NT2/D1 (cell line): ENCODE measurements at regions not wholly inside any gene's neighbourhood (a gene's known extent, or its start where the extent isn't known, plus 50 kb on each side); places are given as distances from the start of the nearest gene placed in this dataset.

ENCODE experiments used
- DNase-seq: peaks from one replicate; pipeline ENCODE4 v3.0.0-alpha.2; 2011; ENCODE audit warnings: low read depth, low spot score
- H3K27me3 ChIP-seq: 2 replicates; pipeline ENCODE4 v1.6.0; 2011; ENCODE audit warnings: mild to moderate bottlenecking; ENCODE audit not compliant: insufficient read length, insufficient read depth
- H3K36me3 ChIP-seq: 2 replicates; pipeline ENCODE4 v1.6.1; 2011; ENCODE audit warnings: mild to moderate bottlenecking, low read length, mixed read lengths; ENCODE audit not compliant: insufficient read depth, insufficient read length
- H3K4me1 ChIP-seq: 2 replicates; pipeline ENCODE4 v1.5.1; 2011; ENCODE audit not compliant: insufficient read depth, insufficient read length
- H3K4me3 ChIP-seq: 2 replicates; pipeline ENCODE4 v1.5.1; 2011; ENCODE audit warnings: low read depth; ENCODE audit not compliant: insufficient read length
- H3K9ac ChIP-seq: 2 replicates; pipeline ENCODE4 v1.6.0; 2011; ENCODE audit warnings: low read depth; ENCODE audit not compliant: insufficient read length
- H3K9me3 ChIP-seq: 2 replicates; pipeline ENCODE4 v1.5.1; 2011; ENCODE audit warnings: mild to moderate bottlenecking, low read length; ENCODE audit not compliant: insufficient read depth
- SUZ12 ChIP-seq: IDR thresholded peaks from 2 replicates; pipeline ENCODE4 v1.6.1; 2011; ENCODE audit not compliant: insufficient read length, insufficient read depth; ENCODE audit errors: extremely low read depth
- YY1 ChIP-seq: IDR thresholded peaks from 2 replicates; pipeline ENCODE4 v1.6.1; 2011; ENCODE audit not compliant: insufficient read length, insufficient read depth
- ZNF274 ChIP-seq: IDR thresholded peaks from 2 replicates; pipeline ENCODE4 v1.6.1; 2011; ENCODE audit warnings: mild to moderate bottlenecking, low read depth, low read length

DNA sequence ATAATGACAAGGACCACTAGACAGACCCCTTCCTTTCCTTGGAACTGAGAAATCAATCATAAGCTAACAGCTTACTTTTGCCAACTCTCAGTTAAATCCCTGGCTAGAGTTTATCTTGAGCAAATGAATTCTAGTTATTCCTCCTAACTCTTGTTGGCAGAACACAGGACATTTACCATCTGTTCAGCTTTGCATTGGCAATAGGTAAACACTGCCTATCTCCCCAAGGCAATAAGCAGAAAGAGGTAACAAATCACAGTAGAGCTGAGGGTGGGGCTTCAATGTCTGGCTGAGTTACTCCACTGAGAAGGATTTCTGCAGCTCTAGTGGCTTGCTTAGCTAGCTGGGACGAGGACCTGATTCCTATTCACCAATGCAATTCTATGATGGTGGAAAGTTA lies 503.3 kb upstream of the GRIA1 start:
- Histone ChIP-seq H3K4me1 (no peaks in the 10 kb centered on the region), H3K27me3 (no peaks in the 10 kb centered on the region), H3K9ac (no peak overlapping the region), H3K9me3 (no peaks in the 10 kb centered on the region), H3K4me3 (no peak overlapping the region), H3K36me3 (no peaks in the 10 kb centered on the region)
- no peak for DNase-seq
- TF ChIP-seq ZNF274 (no peak), SUZ12 (no peak), YY1 (no peak)

DNA sequence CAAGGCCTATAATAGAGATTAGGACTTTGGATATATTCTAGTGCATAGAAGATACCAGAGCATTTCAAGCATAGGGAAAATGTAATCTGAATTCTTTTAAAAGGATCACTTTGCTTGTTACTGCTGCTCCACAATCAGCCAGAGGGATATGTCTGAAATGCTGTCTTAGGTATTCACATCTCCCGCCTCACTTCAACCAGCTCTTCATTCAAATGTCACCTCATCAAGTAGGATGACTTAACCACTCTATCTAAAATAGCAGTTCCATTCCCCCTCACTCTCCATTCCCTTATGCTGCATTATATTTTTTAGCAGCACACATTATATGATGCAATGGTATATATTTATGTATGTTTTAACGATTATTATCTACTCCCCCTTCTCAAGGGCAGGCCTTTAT lies 500.3 kb upstream of the GRIA1 start:
- Histone ChIP-seq H3K36me3 (no peaks in the 10 kb centered on the region), H3K27me3 (no peaks in the 10 kb centered on the region), H3K4me1 (no peaks in the 10 kb centered on the region), H3K9me3 (no peaks in the 10 kb centered on the region), H3K4me3 (no peak overlapping the region), H3K9ac (no peak overlapping the region)
- no peak for DNase-seq
- TF ChIP-seq SUZ12 (no peak), YY1 (no peak), ZNF274 (no peak)

DNA sequence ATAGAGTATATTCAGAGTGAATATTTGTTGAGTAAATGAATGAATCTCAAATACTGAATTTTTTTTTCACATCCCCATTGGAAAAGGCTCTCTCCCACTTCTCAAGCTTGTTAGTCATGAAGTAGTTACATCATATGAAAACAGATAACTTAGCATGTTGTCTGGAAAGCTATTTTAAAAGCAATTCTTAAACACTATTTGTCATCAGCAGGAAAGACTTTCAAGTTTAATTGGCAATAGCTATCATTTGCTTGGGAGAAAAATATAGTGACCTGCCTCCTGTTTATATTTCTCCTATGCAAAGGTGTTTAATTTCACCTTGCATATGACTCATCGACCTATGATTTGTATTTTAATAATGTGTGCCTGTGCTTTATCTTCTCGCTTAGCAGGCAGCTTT lies 499.8 kb upstream of the GRIA1 start:
- Histone ChIP-seq H3K9me3 (no peaks in the 10 kb centered on the region), H3K27me3 (no peaks in the 10 kb centered on the region)
- TF ChIP-seq YY1 (no peak), ZNF274 (no peak), SUZ12 (no peak)

DNA sequence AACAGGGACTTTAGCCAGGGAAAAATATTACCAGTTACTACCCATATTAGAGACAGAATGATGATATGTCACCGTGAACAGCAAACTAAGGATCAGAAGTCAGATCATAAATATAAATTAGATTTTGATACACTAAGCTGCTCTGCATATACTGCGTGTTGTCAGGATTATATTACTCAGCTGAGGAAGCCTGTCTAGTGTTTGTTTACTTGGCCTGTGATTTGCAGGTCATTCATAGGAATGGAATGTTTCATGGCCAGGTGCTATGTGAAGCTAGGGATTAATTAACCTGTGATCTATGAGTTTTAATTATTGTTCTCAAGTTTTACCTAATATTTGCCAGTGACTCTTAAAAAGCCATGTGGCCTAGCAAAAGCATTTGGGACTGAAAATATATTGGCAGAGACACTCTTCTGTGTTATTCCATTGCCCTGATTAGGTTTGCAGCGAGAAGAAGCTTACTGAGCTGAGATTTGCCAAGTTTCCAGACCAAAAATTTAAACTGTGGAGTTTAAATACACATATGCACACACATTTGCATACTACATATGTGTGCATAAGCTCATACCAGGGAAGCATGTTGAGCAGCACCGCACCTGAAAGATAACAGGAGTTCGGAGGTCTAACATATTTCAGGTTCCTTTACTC lies 496.3 kb upstream of the GRIA1 start:
- DNase-seq = no peak
- no peaks in the 10 kb centered on the region for H3K27me3 ChIP-seq
- H3K9ac ChIP-seq = no peak overlapping the region
- no peak for TF ChIP-seq SUZ12
- TF ChIP-seq ZNF274 = no peak
- TF ChIP-seq YY1 = no peak
- no peak overlapping the region for H3K4me3 ChIP-seq
- H3K36me3 ChIP-seq = no peaks in the 10 kb centered on the region
- no peaks in the 10 kb centered on the region for H3K4me1 ChIP-seq
- H3K9me3 ChIP-seq = no peaks in the 10 kb centered on the region

More for the DNA sequence above, 499.8 kb upstream of the GRIA1 start:
- Histone ChIP-seq H3K4me1 (no peaks in the 10 kb centered on the region), H3K9ac (no peak overlapping the region), H3K36me3 (no peaks in the 10 kb centered on the region), H3K4me3 (no peak overlapping the region)
- no peak for DNase-seq

DNA sequence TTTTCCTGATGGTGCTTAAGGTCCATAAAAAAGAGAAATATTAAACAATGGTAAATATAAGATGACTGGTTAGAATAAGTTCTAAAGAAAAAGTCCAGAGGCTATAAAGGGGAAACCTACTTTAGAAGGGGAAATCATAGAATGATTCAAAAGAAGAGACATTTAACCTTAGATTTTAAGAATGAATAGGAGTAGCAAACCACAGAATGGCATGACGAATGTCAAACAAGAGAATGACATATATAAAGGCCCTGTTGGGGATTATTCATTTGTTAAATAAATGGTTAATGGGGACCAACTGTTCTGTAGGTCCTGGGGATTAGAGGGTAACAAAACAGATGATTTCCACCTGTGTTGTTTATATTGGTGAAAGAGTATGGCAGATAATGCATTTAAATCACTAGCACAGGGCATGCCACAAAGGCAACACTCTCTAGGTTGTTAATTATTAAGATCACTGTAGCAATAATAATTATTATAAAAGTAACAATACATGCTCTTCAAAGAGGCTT lies 495.2 kb upstream of the GRIA1 start:
- Histone ChIP-seq H3K36me3 (no peaks in the 10 kb centered on the region), H3K27me3 (no peaks in the 10 kb centered on the region), H3K4me3 (no peak overlapping the region), H3K9me3 (no peaks in the 10 kb centered on the region), H3K9ac (no peak overlapping the region), H3K4me1 (no peaks in the 10 kb centered on the region)
- TF ChIP-seq YY1 (no peak), SUZ12 (no peak), ZNF274 (no peak)
- no peak for DNase-seq

DNA sequence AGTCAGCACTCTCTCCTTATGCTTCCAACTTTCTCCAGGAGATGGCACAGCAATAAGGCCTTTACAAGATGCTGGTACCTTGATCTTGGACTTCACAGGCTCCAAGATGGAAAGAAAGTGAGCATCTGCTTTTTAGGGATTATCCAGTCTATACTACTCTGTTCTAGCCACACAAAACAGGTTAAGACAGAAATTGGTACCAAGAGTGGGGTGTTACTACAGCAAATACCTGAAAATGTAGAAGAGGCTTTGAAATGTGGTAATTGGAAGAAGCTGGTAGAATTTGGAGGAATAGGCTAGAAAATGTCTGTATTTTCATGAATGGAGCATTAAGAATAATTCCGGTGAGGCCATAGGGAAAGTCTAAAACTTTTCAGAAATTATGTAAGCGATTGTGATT lies 484.8 kb upstream of the GRIA1 start:
- no peaks in the 10 kb centered on the region for H3K27me3 ChIP-seq
- no peaks in the 10 kb centered on the region for H3K9me3 ChIP-seq
- no peaks in the 10 kb centered on the region for H3K36me3 ChIP-seq
- no peak overlapping the region for H3K4me3 ChIP-seq
- TF ChIP-seq ZNF274 (no peak), SUZ12 (no peak), YY1 (no peak)
- DNase-seq = no peak
- H3K9ac ChIP-seq = no peak overlapping the region
- H3K4me1 ChIP-seq = no peaks in the 10 kb centered on the region

DNA sequence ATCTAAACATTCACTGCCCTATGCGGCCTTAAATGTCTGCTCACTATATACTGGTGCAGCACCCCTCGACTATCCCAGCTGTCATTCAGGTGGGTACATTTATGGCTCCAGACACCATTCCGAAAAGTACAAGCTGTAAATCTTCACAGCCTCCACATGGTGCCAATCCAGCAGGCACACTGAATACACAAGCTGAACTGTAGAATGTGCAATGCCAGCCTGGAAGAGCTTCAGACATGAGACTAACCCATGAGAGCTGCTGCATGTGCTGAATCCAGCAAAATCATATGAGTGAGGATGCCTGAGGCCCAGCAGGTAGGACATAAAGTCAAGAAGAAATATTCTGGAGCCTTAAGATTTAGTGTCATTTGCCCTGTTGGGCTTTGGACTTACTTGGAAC lies 483.8 kb upstream of the GRIA1 start:
- Histone ChIP-seq H3K27me3 (no peaks in the 10 kb centered on the region), H3K4me1 (no peaks in the 10 kb centered on the region), H3K36me3 (no peaks in the 10 kb centered on the region), H3K9me3 (no peaks in the 10 kb centered on the region), H3K9ac (no peak overlapping the region), H3K4me3 (no peak overlapping the region)
- no peak for DNase-seq
- TF ChIP-seq YY1 (no peak), SUZ12 (no peak), ZNF274 (no peak)

DNA sequence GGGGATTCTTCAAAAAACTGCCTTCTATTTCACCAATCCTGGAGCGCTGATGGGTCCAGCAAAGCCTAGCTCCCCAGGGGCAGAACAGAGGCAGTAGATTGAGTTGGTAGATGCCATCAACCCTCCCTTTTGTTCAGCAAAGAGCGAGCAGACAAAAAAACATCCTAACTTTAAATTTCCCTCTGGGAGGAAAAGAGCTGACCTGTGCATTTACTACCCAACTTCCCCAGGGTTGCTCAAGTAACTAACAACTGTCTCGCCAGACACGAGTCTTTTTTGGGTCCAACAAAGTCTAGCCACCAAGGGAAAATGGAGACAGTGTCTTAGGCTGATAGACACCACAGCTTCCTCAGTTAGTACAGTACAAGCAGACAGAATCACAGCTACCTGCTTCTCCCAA lies 476.3 kb upstream of the GRIA1 start:
- Histone ChIP-seq H3K36me3 (no peaks in the 10 kb centered on the region), H3K4me3 (no peak overlapping the region), H3K4me1 (no peaks in the 10 kb centered on the region), H3K9ac (no peak overlapping the region), H3K27me3 (no peaks in the 10 kb centered on the region), H3K9me3 (no peaks in the 10 kb centered on the region)
- TF ChIP-seq SUZ12 (no peak), ZNF274 (no peak), YY1 (no peak)
- no peak for DNase-seq
